Esophagus muscularis mucosa (tissue), 4 donors: ENCODE measurements at regions not wholly inside any gene's neighbourhood (a gene's known extent, or its start where the extent isn't known, plus 50 kb on each side); places are given as distances from the start of the nearest gene placed in this dataset.
A peak's percentile ranks its signal among the peaks of the same experiment; 100 is the strongest.

ENCODE experiments used
- DNase-seq: peaks from one replicate; pipeline ENCODE4 v3.0.0-alpha.2; 2017; ENCODE audit errors: extremely low spot score
- H3K27ac ChIP-seq, 4 donors: fragments of 200-600 bp; sonication (generic); replicated peaks in 1 of 4; 1 replicate in 3 of 4; 2 replicates in 1 of 4; pipeline ENCODE4 v1.5.1; 2016 to 2019; ENCODE audit warnings: mild to moderate bottlenecking in 1 of 4
- H3K27me3 ChIP-seq, 4 donors: fragments of 200-600 bp; sonication (generic); one replicate each; pipeline versions ENCODE4 v1.5.1 to v1.6.0; 2016 to 2019
- H3K36me3 ChIP-seq, 4 donors: fragments of 200-600 bp; sonication (generic); one replicate each; pipeline ENCODE4 v1.5.1; 2016 to 2019
- H3K4me1 ChIP-seq, 4 donors: fragments of 200-600 bp; sonication (generic); one replicate each; pipeline ENCODE4 v1.5.1; 2016 to 2019
- H3K4me3 ChIP-seq, 4 donors: fragments of 200-600 bp; sonication (generic); 1 replicate in 2 of 4; 2 replicates in 2 of 4; pipeline ENCODE4 v1.5.1; 2016 to 2019; ENCODE audit warnings: mild to moderate bottlenecking in 4 of 4, moderate library complexity in 1 of 4
- H3K9me3 ChIP-seq, 4 donors: fragments of 200-600 bp; sonication (generic); 1 replicate in 3 of 4; 2 replicates in 1 of 4; pipeline ENCODE4 v1.5.1; 2016 to 2019
- CTCF ChIP-seq, 3 experiments: fragments of 200-600 bp in 2 of 3; fragments of 450-650 bp in 1 of 3; sonication (generic) in 2 of 3; IDR thresholded peaks; one replicate each; pipeline ENCODE4 v1.5.1; 2017 to 2019; ENCODE audit warnings: antibody characterized with exemption in 3 of 3, mild to moderate bottlenecking in 2 of 3, moderate library complexity in 1 of 3
- EP300 ChIP-seq: sonication (generic); formaldehyde crosslinking; IDR thresholded peaks from one replicate; pipeline ENCODE4 v1.6.1; 2017; ENCODE audit warnings: antibody characterized with exemption
- POLR2A ChIP-seq: fragments of 450-650 bp; IDR thresholded peaks from one replicate; pipeline ENCODE4 v1.6.1; 2017; ENCODE audit warnings: antibody characterized with exemption, moderate library complexity, mild to moderate bottlenecking, low read depth
- POLR2AphosphoS5 ChIP-seq, 2 donors: sonication (generic); formaldehyde crosslinking; IDR thresholded peaks; one replicate each; pipeline ENCODE4 v1.6.1; 2017; ENCODE audit warnings: antibody characterized with exemption in 2 of 2
- WGBS: methylation state at CpG from one replicate; pipeline ENCODE4 v1.1.5; 2018; 5-methylcytosine and 5-hydroxymethylcytosine counted together
- intact Hi-C: fragments of 100-400 bp; cut with DNase I; formaldehyde crosslinking; loops from one replicate; pipeline ENCODE4 v1.15.1; 2023

- H3K9me3 ChIP-seq = no peaks in the 10 kb centered on the region
- H3K27ac ChIP-seq = no peak overlapping the region
These were observed 154.6 kb upstream of the RGMA start for GRCh38 chr15:93243573-93243972.

GRCh38 chr15:93241696-93242585, 152.9 kb upstream of the RGMA start:
- intact Hi-C loops = no loop called here
- H3K4me3 ChIP-seq = no peak overlapping the region
- peaks cover 0 to 6% (median 0%) of the 10 kb centered on the region in 4 donors for H3K9me3 ChIP-seq
- TF ChIP-seq CTCF (IDR thresholded peaks at IDR 0.05) (no peak), EP300 (no peak), POLR2AphosphoS5 (IDR thresholded peaks at IDR 0.05) (no peak), POLR2A (no peak)
- H3K36me3 ChIP-seq = no peaks in the 10 kb centered on the region
- H3K4me1 ChIP-seq = no peaks in the 10 kb centered on the region
- H3K27me3 ChIP-seq = no peaks in the 10 kb centered on the region
- WGBS = 86% methylated on average over 15 of the region's 15 CpGs
- no peak overlapping the region for H3K27ac ChIP-seq
- DNase-seq = peak; percentile 88

More at GRCh38 chr15:93243573-93243972, 154.6 kb upstream of the RGMA start:
- no peaks in the 10 kb centered on the region for H3K4me1 ChIP-seq
- H3K27me3 ChIP-seq = no peaks in the 10 kb centered on the region
- DNase-seq = peak; percentile 39
- TF ChIP-seq EP300 (no peak), CTCF (IDR thresholded peaks at IDR 0.05) (no peak), POLR2AphosphoS5 (IDR thresholded peaks at IDR 0.05) (no peak), POLR2A (no peak)
- intact Hi-C loops = no loop called here
- H3K4me3 ChIP-seq = no peak overlapping the region
- no peaks in the 10 kb centered on the region for H3K36me3 ChIP-seq
- WGBS = 87% methylated on average over 9 of the region's 9 CpGs

GRCh38 chr15:93239993-93240392, 151.0 kb upstream of the RGMA start:
- H3K27ac ChIP-seq = no peak overlapping the region
- H3K27me3 ChIP-seq = no peaks in the 10 kb centered on the region
- no peaks in the 10 kb centered on the region for H3K4me1 ChIP-seq
- 95% methylated on average over 3 of the region's 3 CpGs for WGBS
- no peaks in the 10 kb centered on the region for H3K36me3 ChIP-seq
- intact Hi-C loops = no loop called here
- peaks cover 0 to 6% (median 0%) of the 10 kb centered on the region in 4 donors for H3K9me3 ChIP-seq
- H3K4me3 ChIP-seq = no peak overlapping the region
- no peak for DNase-seq
- TF ChIP-seq POLR2AphosphoS5 (IDR thresholded peaks at IDR 0.05) (no peak), CTCF (IDR thresholded peaks at IDR 0.05) (no peak), EP300 (no peak), POLR2A (no peak)

GRCh38 chr15:93239591-93239990, 150.6 kb upstream of the RGMA start:
- H3K4me1 ChIP-seq = no peaks in the 10 kb centered on the region
- H3K4me3 ChIP-seq = no peak overlapping the region
- intact Hi-C loops = no loop called here
- WGBS = 96% methylated on average over 8 of the region's 8 CpGs
- no peak overlapping the region for H3K27ac ChIP-seq
- H3K36me3 ChIP-seq = no peaks in the 10 kb centered on the region
- DNase-seq = peak; percentile 81
- no peak for TF ChIP-seq EP300
- H3K9me3 ChIP-seq = peaks cover 0 to 6% (median 0%) of the 10 kb centered on the region in 4 donors
- H3K27me3 ChIP-seq = no peaks in the 10 kb centered on the region

- TF ChIP-seq EP300 (no peak), POLR2AphosphoS5 (IDR thresholded peaks at IDR 0.05) (no peak)
- Histone ChIP-seq H3K4me3 (no peak overlapping the region), H3K9me3 (peaks cover 0 to 6% (median 0%) of the 10 kb centered on the region in 4 donors), H3K27ac (no peak overlapping the region), H3K27me3 (no peaks in the 10 kb centered on the region), H3K36me3 (no peaks in the 10 kb centered on the region), H3K4me1 (no peaks in the 10 kb centered on the region)
- peak; percentile 55 for DNase-seq
- intact Hi-C loops = no loop called here
- 84% methylated on average over 8 of the region's 8 CpGs for WGBS
These were observed 149.6 kb upstream of the RGMA start for GRCh38 chr15:93238641-93239040.
